ENCODE measurements at regions not wholly inside any gene's neighbourhood (a gene's known extent, or its start where the extent isn't known, plus 50 kb on each side); places are given as distances from the start of the nearest gene placed in this dataset.
"Not testable (repeated sequence)": the region's sequence is repeated elsewhere in the genome, so short reads cannot be mapped to it uniquely, and the experiment has no call there.

GRCh38 chr11:130526846-130527245, 78.4 kb downstream of the ADAMTS15 start:
- no peak for DNase-seq (ENCODE audit: low spot score)

DNA sequence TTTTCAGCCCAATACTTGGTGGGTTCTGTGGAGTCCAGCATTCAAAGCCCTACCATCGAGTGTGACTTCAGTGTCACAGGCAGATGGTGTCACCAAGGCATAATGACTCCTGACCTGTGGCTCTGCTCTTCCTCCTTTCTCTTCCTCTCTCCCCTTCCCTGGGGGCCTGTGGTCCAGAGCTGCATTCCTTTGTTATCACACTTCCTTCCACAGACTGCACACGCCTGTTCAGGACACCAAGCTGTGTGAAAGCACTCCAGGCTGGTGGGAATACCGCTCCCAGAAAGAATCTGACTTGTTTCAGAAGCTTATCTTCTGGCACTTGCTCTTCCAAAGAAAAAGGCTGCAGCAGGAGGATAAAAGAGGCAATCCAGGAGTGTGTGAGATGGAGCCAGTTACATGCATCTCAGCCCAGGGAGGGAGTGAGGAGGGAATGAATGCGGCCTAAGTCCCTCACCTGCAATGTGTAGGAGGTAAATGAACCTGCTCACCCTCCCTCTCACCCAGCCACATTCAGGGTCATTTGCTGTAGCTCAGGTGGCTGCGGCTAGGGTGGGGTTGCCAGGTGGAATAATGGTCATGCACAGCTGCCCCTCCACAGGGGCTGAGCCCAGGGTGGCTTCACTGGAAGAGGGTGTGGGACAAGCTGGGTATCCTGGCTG, 79.3 kb downstream of the ADAMTS15 start:
- no peak for DNase-seq (ENCODE audit: low spot score)

- no peak for DNase-seq (ENCODE audit: low spot score)
Observed at GRCh38 chr11:130528298-130529261, 80.1 kb downstream of the ADAMTS15 start.

DNA sequence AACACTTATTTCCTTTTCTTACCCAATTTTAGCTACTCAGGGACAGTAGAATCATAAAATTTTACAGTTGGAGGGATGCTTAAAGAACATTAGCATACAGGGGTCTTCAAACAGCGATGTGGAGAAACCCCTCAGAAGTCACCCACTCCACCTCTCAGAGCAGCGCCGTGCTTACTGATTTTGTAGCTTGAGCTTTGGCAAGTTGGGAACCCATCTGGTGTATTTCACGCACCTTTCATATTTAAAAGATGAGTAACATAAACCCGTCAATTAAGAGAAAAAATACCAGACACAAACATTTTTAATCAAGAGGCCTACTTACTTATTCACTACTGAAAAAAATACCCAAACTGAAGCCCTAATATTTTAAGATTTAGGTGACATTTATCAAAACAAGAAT, 80.9 kb downstream of the ADAMTS15 start:
- no peak for DNase-seq (ENCODE audit: low spot score)

DNA sequence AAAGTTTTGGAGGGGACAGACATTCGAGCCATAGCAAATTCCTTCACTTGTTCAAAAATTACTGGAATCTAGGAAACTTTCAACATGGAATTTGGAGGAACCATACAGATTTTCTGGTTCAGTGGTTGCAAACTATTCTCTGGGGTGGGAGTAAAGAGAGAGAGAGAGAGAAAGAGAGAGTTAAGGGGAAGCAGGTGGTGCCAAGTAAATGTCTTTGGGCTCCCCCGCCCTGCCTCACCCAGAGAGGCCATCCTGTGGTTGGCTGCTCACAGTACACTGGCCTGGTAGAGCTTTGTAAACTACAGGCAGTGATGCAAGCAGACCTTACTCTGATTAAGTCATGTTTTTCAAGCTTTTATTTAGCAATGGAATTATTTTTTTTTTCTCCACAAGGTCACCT, 82.6 kb downstream of the ADAMTS15 start:
- no peak for DNase-seq (ENCODE audit: low spot score)

DNA sequence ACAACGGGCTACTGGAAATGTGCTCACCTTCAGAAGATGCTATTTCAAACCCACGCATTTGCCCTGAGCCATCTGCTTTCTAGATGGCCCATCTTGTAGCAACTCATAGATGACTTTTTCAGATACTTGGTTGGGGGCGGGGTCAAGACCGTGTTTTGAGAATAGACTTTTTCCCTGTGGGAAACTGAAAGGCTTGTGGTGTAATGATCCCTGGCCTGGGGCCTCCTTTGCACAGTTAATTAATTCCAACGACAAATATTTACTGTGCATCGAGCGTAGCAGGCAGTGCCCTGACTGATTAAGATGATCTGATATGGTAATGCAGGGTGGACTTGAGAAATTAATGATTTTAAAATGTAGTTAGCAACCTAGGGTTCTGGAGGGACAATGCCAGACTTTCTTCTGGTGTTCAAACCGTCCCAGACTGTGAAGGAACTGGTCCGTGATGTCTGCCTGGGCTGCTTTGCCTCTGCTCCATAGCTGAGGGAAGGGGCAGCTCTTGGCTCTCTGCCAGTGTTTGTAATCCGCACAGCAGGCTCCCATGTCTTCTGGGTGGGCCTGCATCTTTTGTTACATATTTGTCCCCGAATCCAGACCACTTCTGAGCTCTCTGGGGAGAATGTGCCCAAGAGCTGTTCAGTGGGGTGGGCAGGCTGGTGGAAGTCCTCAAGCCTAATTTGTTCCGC, 84.8 kb downstream of the ADAMTS15 start:
- DNase-seq (ENCODE audit: low spot score), result no peak

DNA sequence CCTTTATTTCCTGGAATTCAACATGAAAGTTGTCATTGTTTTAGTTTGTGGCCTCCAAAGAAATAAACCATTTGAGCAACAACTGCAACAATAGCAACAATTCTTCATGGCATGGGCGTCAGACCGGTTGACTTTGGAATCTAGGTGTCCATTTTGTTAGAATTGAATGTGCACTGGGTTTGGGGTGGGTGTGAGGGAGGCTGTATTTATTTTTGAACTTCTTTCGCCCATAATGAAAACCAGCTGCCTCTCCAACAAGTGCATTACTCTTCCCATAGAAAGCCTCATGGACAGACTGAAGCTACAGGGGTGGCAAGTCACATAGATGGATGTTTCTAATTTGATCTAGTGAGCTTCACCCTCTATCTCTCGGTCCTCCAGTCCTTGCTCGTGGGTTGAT, 85.4 kb downstream of the ADAMTS15 start:
- DNase-seq (ENCODE audit: low spot score), result no peak

- DNase-seq (ENCODE audit: low spot score), result no peak
Observed at GRCh38 chr11:130534551-130534950, 86.1 kb downstream of the ADAMTS15 start.

DNA sequence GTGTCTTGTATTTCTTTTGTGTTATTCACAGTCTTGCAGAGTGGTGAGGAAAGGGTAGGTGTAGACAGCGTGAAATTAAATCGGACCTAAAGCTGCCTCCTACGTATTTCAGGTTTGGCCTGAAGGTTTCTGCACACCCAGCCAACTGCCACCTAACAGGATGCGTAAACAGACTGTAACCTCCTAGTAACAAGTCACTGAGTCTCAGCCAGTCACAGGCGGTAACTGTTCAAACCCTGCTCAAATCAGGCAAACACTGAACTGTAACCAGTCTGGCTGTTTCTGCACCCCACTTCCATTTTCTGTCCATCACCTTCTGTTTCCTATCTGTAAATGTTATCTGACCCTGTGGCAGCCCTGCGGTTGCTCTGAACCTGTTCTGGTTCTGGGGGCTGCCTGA, 87.1 kb downstream of the ADAMTS15 start:
- DNase-seq (ENCODE audit: low spot score), result no peak

DNA sequence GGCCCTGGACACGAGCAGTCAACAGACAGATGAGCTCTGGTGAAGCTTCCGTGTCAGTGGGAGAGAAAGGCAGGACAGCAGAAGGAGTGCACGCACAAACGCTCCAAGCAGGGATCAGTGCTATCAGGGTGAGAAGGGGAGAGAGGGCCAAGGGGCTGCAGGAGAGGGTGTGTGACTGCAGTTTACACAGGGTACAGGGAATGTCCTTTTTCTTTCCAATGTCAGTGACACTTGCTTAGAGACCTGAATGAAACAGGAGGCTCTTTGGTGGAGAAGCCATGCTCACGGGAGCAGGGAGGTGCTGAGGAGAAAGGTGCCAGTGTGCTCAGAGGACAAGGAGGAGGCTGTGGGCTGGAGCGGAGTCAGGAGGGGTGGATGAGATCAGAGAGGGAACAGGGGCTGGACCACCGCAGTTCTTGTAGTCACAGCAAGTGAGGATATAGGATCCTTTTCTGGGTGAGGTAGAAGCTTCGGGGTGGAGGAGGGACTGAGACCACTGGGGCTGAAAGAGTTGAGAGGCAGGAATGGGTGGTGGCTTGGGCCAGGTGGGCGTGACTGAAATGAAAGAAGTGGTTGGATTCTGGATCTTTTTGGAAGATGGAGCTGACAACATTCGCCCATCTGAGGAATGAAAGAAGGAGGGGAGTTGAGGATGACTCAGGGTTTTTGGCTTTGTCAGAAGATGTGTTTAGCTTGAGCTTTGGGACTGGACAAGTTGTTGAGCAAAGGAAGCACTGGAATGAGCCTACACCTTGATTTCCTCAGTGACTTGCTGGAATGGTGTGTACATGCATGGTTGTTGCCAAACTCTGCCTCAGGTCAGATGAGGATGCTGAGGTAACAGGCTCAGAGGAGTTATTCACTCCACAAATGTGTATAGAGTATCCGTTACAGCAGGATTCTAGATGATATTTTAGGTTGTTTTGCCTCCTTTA, 87.9 kb downstream of the ADAMTS15 start:
- no peak for DNase-seq (ENCODE audit: low spot score)

GRCh38 chr11:130539680-130540079, 91.2 kb downstream of the ADAMTS15 start:
- not testable (repeated sequence) for DNase-seq (ENCODE audit: low spot score)

- no peak for DNase-seq (ENCODE audit: low spot score)
Observed at GRCh38 chr11:130544266-130544665, 95.8 kb downstream of the ADAMTS15 start.

DNA sequence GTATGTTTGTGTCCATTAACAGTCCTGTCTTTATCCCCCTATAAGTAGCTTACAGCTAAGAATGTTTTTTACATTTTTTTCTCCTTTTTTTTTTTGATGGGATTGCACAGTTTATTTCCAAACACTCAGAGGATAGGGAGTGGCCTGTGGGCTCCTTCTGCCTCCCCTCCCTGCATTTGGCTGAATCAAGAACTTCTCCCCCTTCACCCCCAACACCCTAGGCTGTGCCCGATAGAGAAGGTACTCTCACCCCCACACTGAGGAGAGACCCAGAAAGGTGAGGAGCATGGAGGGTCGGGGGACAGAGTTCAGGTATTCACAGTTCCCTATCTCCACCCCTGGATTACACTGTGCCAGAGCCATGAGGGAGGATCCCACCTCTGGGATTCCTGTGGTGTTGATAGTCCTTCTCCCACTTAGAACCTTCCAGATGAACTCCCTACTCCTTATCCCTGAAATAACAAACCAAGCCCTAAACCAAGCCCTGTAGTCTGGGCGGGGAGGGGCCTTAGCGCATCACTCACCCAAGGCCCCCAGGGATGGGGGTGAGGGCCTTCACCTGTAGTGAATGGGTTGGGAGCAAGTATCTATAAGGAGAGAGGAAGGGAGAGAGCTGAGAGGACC, 97.1 kb downstream of the ADAMTS15 start:
- DNase-seq (ENCODE audit: low spot score), result no peak

GRCh38 chr11:130546438-130546837, 98.0 kb downstream of the ADAMTS15 start:
- DNase-seq (ENCODE audit: low spot score), result no peak

DNA sequence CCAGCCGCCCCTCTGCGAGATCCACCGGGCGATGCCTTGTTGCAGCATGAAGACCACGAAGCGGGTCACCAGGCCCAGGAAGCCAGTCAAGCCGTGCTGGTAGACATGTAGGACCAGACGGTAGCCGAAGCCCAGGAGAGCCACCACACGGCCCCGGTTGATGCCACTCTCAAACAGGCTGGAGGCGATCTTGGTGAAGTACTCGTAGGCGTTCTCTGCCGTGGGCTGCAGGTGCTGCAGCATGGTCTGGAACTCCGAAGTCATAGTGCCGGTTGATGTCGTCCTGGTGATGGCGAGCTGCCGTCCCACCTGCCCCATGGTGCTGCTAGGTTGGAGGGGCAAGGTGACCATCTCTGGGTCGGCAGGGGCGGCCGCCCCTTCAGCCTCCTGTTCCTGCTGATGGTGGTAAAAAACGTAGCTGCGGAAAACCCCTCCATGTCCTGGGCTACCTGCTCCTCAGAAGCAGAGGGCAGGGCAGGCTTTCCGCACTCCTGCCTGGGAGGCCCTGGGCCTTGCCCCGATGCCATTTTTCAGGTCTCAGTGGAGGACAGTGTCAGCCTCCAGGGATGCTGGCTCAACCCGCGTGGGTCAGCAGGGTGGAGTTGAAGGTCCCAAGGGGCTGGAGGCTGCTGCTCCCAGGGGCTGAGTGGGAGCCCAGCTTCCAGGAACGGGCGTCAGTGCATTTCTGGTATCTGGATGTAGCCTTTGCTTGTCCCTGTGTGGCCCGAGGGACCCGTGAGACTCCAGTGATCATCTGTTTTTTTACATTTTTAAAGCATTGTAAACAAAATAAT, 98.7 kb downstream of the ADAMTS15 start:
- DNase-seq (ENCODE audit: low spot score), result no peak

GRCh38 chr11:130547761-130548490, 99.5 kb downstream of the ADAMTS15 start:
- no peak for DNase-seq (ENCODE audit: low spot score)

DNA sequence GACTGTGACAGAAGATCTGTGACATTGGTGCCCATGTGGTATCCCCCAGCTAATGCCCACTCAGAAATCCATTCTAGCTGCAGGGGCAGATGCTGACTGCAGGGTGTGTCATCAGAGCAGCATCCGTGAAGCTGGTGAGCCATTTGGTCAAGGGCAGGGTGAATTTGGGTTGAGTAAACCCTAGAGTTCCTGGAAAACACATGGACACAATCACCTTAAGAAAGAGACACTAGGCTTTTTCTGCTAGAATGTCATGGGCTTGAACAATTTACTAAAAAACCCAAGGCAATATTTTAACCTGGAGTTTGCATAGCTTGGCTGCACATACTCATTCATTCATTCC, 100.0 kb downstream of the ADAMTS15 start:
- peak; percentile 22 for DNase-seq (ENCODE audit: low spot score)

DNA sequence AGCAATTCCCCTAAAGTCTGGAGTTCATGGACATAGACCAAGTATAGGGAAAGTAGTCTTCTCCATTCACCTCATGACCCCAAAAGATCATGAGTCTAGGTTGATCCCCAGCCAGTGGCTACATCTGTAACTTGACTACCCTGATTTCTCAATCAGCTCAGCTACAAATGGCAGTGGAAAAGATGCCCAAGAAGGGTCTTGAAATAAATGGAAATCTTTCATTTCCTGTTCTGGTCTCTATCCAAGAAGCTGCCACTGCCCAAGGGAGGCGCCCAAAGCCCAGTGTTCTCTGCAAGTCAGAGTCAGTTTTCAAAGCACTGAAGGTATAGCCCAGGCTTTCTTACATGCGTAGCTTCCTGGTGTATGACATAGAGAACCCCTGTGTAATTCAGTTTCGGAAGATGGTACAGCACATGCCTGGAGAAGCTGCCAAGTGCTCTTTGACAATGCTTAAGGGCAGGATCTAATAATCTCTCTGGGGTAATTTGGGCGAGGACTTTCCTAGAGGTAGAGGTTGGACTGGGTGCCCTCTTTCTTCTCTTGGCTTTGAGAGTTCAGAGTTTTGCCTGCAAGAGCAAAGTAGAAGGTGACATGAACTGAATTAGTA, 101.1 kb downstream of the ADAMTS15 start:
- DNase-seq (ENCODE audit: low spot score), result no peak

DNA sequence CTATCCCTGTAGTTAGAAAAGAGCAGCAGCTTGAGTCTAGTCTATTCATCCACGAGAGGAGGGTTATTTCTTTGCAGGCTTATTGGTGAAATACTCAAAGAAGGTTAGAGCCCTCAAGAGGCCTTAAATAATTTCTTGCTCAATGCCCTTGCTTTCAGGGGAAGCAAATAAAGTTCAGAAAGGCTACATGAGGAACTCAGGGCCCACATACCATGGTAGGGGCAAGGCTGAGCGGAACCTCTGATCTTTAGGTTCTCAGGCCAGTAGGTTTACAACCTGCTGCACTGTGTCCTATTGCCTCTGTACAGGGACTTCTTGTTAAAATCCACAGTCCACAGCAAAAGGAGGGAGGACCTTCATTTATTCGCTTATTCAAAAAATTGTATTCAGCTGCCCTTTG, 101.7 kb downstream of the ADAMTS15 start:
- DNase-seq (ENCODE audit: low spot score), result no peak

Measured in RKO (cell line).